ENCODE measurements at regions not wholly inside any gene's neighbourhood (a gene's known extent, or its start where the extent isn't known, plus 50 kb on each side); places are given as distances from the start of the nearest gene placed in this dataset.
"Not testable (repeated sequence)": the region's sequence is repeated elsewhere in the genome, so short reads cannot be mapped to it uniquely, and the experiment has no call there.

DNA sequence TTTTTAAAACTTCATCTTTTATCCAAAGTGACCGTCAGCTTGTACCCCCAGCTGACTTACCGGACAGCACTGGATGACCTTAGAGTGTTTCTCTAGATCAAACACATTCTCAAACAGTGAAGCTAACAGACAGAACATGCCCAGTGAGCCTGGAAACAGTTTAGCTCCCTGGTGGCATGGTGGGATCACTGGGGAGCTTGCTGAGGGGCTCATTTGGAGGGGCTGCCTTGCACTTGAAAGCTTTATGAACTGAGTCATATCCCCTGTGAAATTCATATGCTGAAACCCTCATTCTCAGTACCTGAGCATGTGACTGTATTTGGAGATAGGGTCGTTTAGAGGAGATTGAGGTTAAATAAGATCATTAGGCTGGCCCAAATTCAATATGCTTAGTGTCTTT, 2913.2 kb downstream of the RPIA start:
- H2BK12ac ChIP-seq (ENCODE audit: insufficient read length, low read depth, low read length); H4K20me1 ChIP-seq (ENCODE audit: control insufficient read depth, insufficient read depth, insufficient read length); H2BK20ac ChIP-seq (ENCODE audit: low read depth, low read length, poor library complexity, severe bottlenecking); H3K9ac ChIP-seq (ENCODE audit: extremely low read depth, insufficient read length, low read length); H3K36me3 Mint-ChIP-seq (ENCODE audit: insufficient read depth in 1 of 3, low read depth in 3 of 3); H4K5ac ChIP-seq (ENCODE audit: insufficient read length, low read depth, low read length); DNase-seq; H3K56ac ChIP-seq (ENCODE audit: insufficient read length, low read depth, low read length); H2AK5ac ChIP-seq (ENCODE audit: insufficient read length, low read length); H3K27me3 Mint-ChIP-seq (ENCODE audit: low read depth); H3K27ac ChIP-seq (ENCODE audit: insufficient read length, low read depth, low read length); H3K4me1 Mint-ChIP-seq; H4K91ac ChIP-seq (ENCODE audit: insufficient read length, low read depth, low read length); H3K4me1 ChIP-seq (ENCODE audit: insufficient read depth, low read length); H3K4me2 ChIP-seq (ENCODE audit: insufficient read depth, insufficient read length, low read length); H2BK120ac ChIP-seq (ENCODE audit: low read depth, low read length, poor library complexity, severe bottlenecking); H3K14ac ChIP-seq (ENCODE audit: insufficient read depth, low read length); H3T11ph ChIP-seq (ENCODE audit: low read length); H3K23ac ChIP-seq (ENCODE audit: insufficient read length, low read depth, low read length); H3K27ac Mint-ChIP-seq; H2BK15ac ChIP-seq (ENCODE audit: low read depth, low read length); H4K8ac ChIP-seq (replicated peaks; ENCODE audit: insufficient read length, low read depth, low read length); H3K18ac ChIP-seq (ENCODE audit: insufficient read length, low read depth, low read length); H3K23me2 ChIP-seq (ENCODE audit: insufficient read length, low read depth, low read length, poor library complexity, severe bottlenecking); H2AFZ ChIP-seq (ENCODE audit: low read length); H3K4me3 Mint-ChIP-seq; H3K4ac ChIP-seq (ENCODE audit: low read depth, low read length); H2BK5ac ChIP-seq (ENCODE audit: insufficient read length, low read length); H3K9me3 ChIP-seq (ENCODE audit: control insufficient read depth, low read depth, low read length); H3K79me2 ChIP-seq (ENCODE audit: insufficient read depth, low read length); H3K27me3 ChIP-seq (ENCODE audit: insufficient read depth, low read length); H3K79me1 ChIP-seq (ENCODE audit: insufficient read depth, low read depth, low read length, poor library complexity, severe bottlenecking): not testable (repeated sequence)
- no CpG with 5 or more reads among the region's 3 CpGs for WGBS (ENCODE audit: extremely low coverage, insufficient read length, low lambda C conversion rate)
- H3K9me3 Mint-ChIP-seq = peaks cover 21 to 28% of the 10 kb centered on the region in 2 experiments

DNA sequence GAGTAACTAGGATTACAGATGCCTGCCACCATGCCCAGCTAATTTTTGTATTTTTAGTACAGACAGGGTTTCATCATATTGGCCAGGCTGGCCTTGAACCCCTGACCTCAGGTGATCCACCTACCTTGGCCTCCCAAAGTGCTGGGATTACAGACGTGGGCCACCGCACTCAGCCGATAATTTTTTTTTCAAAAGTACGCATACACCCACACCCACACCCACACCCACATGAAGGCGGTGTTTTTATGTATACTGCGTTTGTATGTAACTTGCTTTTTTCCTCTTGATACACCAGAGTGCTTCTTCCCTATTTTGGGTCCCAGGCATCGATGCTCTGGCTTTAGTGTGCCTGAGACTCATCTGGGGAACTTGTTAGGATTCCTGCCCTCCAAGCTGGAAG, 2932.3 kb downstream of the RPIA start:
- DNase-seq; H4K5ac ChIP-seq (ENCODE audit: insufficient read length, low read depth, low read length); H3K27ac ChIP-seq (ENCODE audit: insufficient read length, low read depth, low read length); H3T11ph ChIP-seq (ENCODE audit: low read length); H3K4ac ChIP-seq (ENCODE audit: low read depth, low read length); H3K79me1 ChIP-seq (ENCODE audit: insufficient read depth, low read depth, low read length, poor library complexity, severe bottlenecking); H2AFZ ChIP-seq (ENCODE audit: low read length); H3K14ac ChIP-seq (ENCODE audit: insufficient read depth, low read length); H3K79me2 ChIP-seq (ENCODE audit: insufficient read depth, low read length); H2BK20ac ChIP-seq (ENCODE audit: low read depth, low read length, poor library complexity, severe bottlenecking); H2BK120ac ChIP-seq (ENCODE audit: low read depth, low read length, poor library complexity, severe bottlenecking); H3K4me3 Mint-ChIP-seq; H3K18ac ChIP-seq (ENCODE audit: insufficient read length, low read depth, low read length); H3K23ac ChIP-seq (ENCODE audit: insufficient read length, low read depth, low read length); H2AK5ac ChIP-seq (ENCODE audit: insufficient read length, low read length); H3K36me3 Mint-ChIP-seq (ENCODE audit: insufficient read depth in 1 of 3, low read depth in 3 of 3); H3K27ac Mint-ChIP-seq; H3K9me3 ChIP-seq (ENCODE audit: control insufficient read depth, low read depth, low read length); H3K23me2 ChIP-seq (ENCODE audit: insufficient read length, low read depth, low read length, poor library complexity, severe bottlenecking); H4K91ac ChIP-seq (ENCODE audit: insufficient read length, low read depth, low read length); H3K27me3 ChIP-seq (ENCODE audit: insufficient read depth, low read length); H2BK15ac ChIP-seq (ENCODE audit: low read depth, low read length); H2BK12ac ChIP-seq (ENCODE audit: insufficient read length, low read depth, low read length); H3K9me3 Mint-ChIP-seq; H4K20me1 ChIP-seq (ENCODE audit: control insufficient read depth, insufficient read depth, insufficient read length); H3K56ac ChIP-seq (ENCODE audit: insufficient read length, low read depth, low read length); H3K9ac ChIP-seq (ENCODE audit: extremely low read depth, insufficient read length, low read length); H3K4me1 ChIP-seq (ENCODE audit: insufficient read depth, low read length); H3K27me3 Mint-ChIP-seq (ENCODE audit: low read depth); H4K8ac ChIP-seq (replicated peaks; ENCODE audit: insufficient read length, low read depth, low read length); H3K4me2 ChIP-seq (ENCODE audit: insufficient read depth, insufficient read length, low read length); H3K4me1 Mint-ChIP-seq; H2BK5ac ChIP-seq (ENCODE audit: insufficient read length, low read length): not testable (repeated sequence)
- WGBS (ENCODE audit: extremely low coverage, insufficient read length, low lambda C conversion rate) = no CpG with 5 or more reads among the region's 7 CpGs
